Tibial nerve (tissue), 4 donors: ENCODE measurements at regions not wholly inside any gene's neighbourhood (a gene's known extent, or its start where the extent isn't known, plus 50 kb on each side); places are given as distances from the start of the nearest gene placed in this dataset.

ENCODE experiments used
- DNase-seq, 2 donors: peaks; one replicate each; pipeline ENCODE4 v3.0.0-alpha.2; 2019; ENCODE audit warnings: low spot score in 2 of 2
- H3K27ac ChIP-seq, 4 donors: fragments of 200-600 bp; sonication (generic) in 3 of 4; one replicate each; pipeline ENCODE4 v1.5.1; 2017 to 2019; ENCODE audit warnings: mild to moderate bottlenecking in 1 of 4
- H3K27me3 ChIP-seq, 2 donors: fragments of 200-600 bp; sonication (generic) in 1 of 2; one replicate each; pipeline versions ENCODE4 v1.5.1 to v1.6.0; 2017 to 2019
- H3K36me3 ChIP-seq, 3 donors: fragments of 200-600 bp; sonication (generic); one replicate each; pipeline ENCODE4 v1.5.1; 2018 to 2019
- H3K4me1 ChIP-seq, 4 donors: fragments of 200-600 bp; sonication (generic) in 3 of 4; one replicate each; pipeline ENCODE4 v1.5.1; 2017 to 2019
- H3K4me3 ChIP-seq, 4 donors: fragments of 200-600 bp; sonication (generic) in 3 of 4; one replicate each; pipeline ENCODE4 v1.5.1; 2017 to 2019; ENCODE audit warnings: mild to moderate bottlenecking in 1 of 4, moderate library complexity in 1 of 4
- H3K9me3 ChIP-seq, 4 donors: fragments of 200-600 bp; sonication (generic) in 3 of 4; one replicate each; pipeline ENCODE4 v1.5.1; 2017 to 2019
- CTCF ChIP-seq, 5 experiments: fragments of 200-600 bp in 3 of 5; fragments of 450-650 bp in 2 of 5; sonication (generic) in 3 of 5; IDR thresholded peaks; one replicate each; pipeline ENCODE4 v1.5.1; 2016 to 2019; ENCODE audit warnings: antibody characterized with exemption in 5 of 5, mild to moderate bottlenecking in 3 of 5, moderate library complexity in 2 of 5
- EP300 ChIP-seq, 2 donors: sonication (generic); formaldehyde crosslinking; IDR thresholded peaks; one replicate each; pipeline ENCODE4 v1.6.1; 2017; ENCODE audit warnings: antibody characterized with exemption in 2 of 2, mild to moderate bottlenecking in 1 of 2
- POLR2A ChIP-seq, 2 donors: fragments of 450-650 bp; IDR thresholded peaks; one replicate each; pipeline ENCODE4 v1.6.1; 2017; ENCODE audit warnings: antibody characterized with exemption in 2 of 2, mild to moderate bottlenecking in 2 of 2, moderate library complexity in 2 of 2
- WGBS, 2 donors: methylation state at CpG; one replicate each; pipeline ENCODE4 v1.1.5; 2018; 5-methylcytosine and 5-hydroxymethylcytosine counted together

- no peak for TF ChIP-seq CTCF (IDR thresholded peaks at IDR 0.05)
- TF ChIP-seq POLR2A (IDR thresholded peaks at IDR 0.05) = no peak
- TF ChIP-seq EP300 (IDR thresholded peaks at IDR 0.05) = no peak
- 96 to 99% methylated on average over 2 of the region's 2 CpGs for WGBS, 2 donors
These were observed 788.5 kb downstream of the DTWD2 start for GRCh38 chr5:118199801-118200200.

GRCh38 chr5:118196229-118196628, 792.1 kb downstream of the DTWD2 start:
- Histone ChIP-seq H3K4me1 (no peaks in the 10 kb centered on the region), H3K9me3 (no peaks in the 10 kb centered on the region), H3K27ac (no peak overlapping the region), H3K4me3 (no peak overlapping the region), H3K27me3 (no peaks in the 10 kb centered on the region), H3K36me3 (no peaks in the 10 kb centered on the region)
- TF ChIP-seq EP300 (IDR thresholded peaks at IDR 0.05) (no peak), POLR2A (IDR thresholded peaks at IDR 0.05) (no peak), CTCF (IDR thresholded peaks at IDR 0.05) (no peak)
- WGBS, 2 donors = 87 to 89% methylated on average over 2 of the region's 2 CpGs
- DNase-seq = no peak

More at GRCh38 chr5:118199801-118200200, 788.5 kb downstream of the DTWD2 start:
- no peaks in the 10 kb centered on the region for H3K4me1 ChIP-seq
- H3K36me3 ChIP-seq = no peaks in the 10 kb centered on the region
- H3K27me3 ChIP-seq = no peaks in the 10 kb centered on the region
- no peaks in the 10 kb centered on the region for H3K9me3 ChIP-seq
- H3K4me3 ChIP-seq = no peak overlapping the region
- no peak for DNase-seq
- no peak overlapping the region for H3K27ac ChIP-seq

- no peak for DNase-seq
- H3K4me3 ChIP-seq = no peak overlapping the region
- no peaks in the 10 kb centered on the region for H3K9me3 ChIP-seq
- no peak overlapping the region for H3K27ac ChIP-seq
- no peaks in the 10 kb centered on the region for H3K36me3 ChIP-seq
- TF ChIP-seq POLR2A (IDR thresholded peaks at IDR 0.05) (no peak), CTCF (IDR thresholded peaks at IDR 0.05) (no peak), EP300 (IDR thresholded peaks at IDR 0.05) (no peak)
- 47 to 52% methylated on average over 4 of the region's 4 CpGs for WGBS, 2 donors
- no peaks in the 10 kb centered on the region for H3K4me1 ChIP-seq
- no peaks in the 10 kb centered on the region for H3K27me3 ChIP-seq
These were observed 793.1 kb downstream of the DTWD2 start for GRCh38 chr5:118195211-118195610.

- no peaks in the 10 kb centered on the region for H3K27me3 ChIP-seq
- 82 to 86% methylated on average over 2 of the region's 2 CpGs for WGBS, 2 donors
- H3K27ac ChIP-seq = no peak overlapping the region
- DNase-seq = no peak
- no peaks in the 10 kb centered on the region for H3K36me3 ChIP-seq
- no peaks in the 10 kb centered on the region for H3K9me3 ChIP-seq
- TF ChIP-seq CTCF (IDR thresholded peaks at IDR 0.05) (no peak), POLR2A (IDR thresholded peaks at IDR 0.05) (no peak), EP300 (IDR thresholded peaks at IDR 0.05) (no peak)
- no peaks in the 10 kb centered on the region for H3K4me1 ChIP-seq
- no peak overlapping the region for H3K4me3 ChIP-seq
These were observed 795.0 kb downstream of the DTWD2 start for GRCh38 chr5:118193194-118193905.

- H3K4me1 ChIP-seq = no peaks in the 10 kb centered on the region
- TF ChIP-seq EP300 (IDR thresholded peaks at IDR 0.05) (no peak), POLR2A (IDR thresholded peaks at IDR 0.05) (no peak)
- no peak overlapping the region for H3K4me3 ChIP-seq
- H3K27ac ChIP-seq = no peak overlapping the region
- no peaks in the 10 kb centered on the region for H3K9me3 ChIP-seq
- WGBS, 2 donors = 66 to 68% methylated on average over 3 of the region's 3 CpGs
- DNase-seq = no peak
- no peaks in the 10 kb centered on the region for H3K27me3 ChIP-seq
- no peaks in the 10 kb centered on the region for H3K36me3 ChIP-seq
These were observed 803.3 kb downstream of the DTWD2 start for GRCh38 chr5:118185018-118185417.
